K562 (cell line): ENCODE measurements at regions not wholly inside any gene's neighbourhood (a gene's known extent, or its start where the extent isn't known, plus 50 kb on each side); places are given as distances from the start of the nearest gene placed in this dataset.

Source experiments
- HNRNPL ChIP-seq: fragments of 200-400 bp; formaldehyde crosslinking; IDR thresholded peaks from 2 replicates; pipeline ENCODE4 v1.6.1; 2017; ENCODE audit warnings: low read depth, mild to moderate bottlenecking, low read length
- NCOA1 ChIP-seq: fragments of 450-650 bp; IDR thresholded peaks from 2 replicates; pipeline ENCODE4 v1.6.1; 2016; ENCODE audit warnings: low read depth
- TF ChIP-seq, protein P1 (sequence below): fragments of 450-650 bp; IDR thresholded peaks from 2 replicates; pipeline ENCODE4 v1.6.1; 2016; ENCODE audit warnings: mild to moderate bottlenecking, moderate library complexity
- TF ChIP-seq, protein P2 (sequence below): fragments of 200-600 bp; sonication (generic); IDR thresholded peaks from one replicate; pipeline ENCODE4 v1.6.1; 2012; ENCODE audit warnings: mild to moderate bottlenecking, low read depth, low read length, inconsistent platforms

DNA sequence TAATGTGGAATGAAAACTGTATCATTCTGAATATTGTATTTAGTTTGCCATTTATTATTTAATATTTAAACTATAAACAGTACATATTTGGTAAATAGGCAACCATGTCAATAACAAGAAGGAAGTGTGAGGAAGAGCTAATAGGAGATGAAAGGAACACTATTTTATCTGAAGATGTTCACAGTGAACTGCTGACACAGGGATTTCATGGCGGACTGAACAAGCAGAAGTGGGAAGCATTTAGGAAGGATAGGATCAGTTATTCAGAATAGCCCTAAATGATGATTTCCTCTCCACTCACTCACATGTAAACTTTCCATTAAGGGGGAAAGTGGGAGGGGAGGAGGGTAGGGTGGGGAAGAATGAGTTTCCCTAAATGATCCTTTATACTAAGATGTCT is 682.4 kb downstream of the TOX3 start (continued):
- TF ChIP-seq, protein P1, sequence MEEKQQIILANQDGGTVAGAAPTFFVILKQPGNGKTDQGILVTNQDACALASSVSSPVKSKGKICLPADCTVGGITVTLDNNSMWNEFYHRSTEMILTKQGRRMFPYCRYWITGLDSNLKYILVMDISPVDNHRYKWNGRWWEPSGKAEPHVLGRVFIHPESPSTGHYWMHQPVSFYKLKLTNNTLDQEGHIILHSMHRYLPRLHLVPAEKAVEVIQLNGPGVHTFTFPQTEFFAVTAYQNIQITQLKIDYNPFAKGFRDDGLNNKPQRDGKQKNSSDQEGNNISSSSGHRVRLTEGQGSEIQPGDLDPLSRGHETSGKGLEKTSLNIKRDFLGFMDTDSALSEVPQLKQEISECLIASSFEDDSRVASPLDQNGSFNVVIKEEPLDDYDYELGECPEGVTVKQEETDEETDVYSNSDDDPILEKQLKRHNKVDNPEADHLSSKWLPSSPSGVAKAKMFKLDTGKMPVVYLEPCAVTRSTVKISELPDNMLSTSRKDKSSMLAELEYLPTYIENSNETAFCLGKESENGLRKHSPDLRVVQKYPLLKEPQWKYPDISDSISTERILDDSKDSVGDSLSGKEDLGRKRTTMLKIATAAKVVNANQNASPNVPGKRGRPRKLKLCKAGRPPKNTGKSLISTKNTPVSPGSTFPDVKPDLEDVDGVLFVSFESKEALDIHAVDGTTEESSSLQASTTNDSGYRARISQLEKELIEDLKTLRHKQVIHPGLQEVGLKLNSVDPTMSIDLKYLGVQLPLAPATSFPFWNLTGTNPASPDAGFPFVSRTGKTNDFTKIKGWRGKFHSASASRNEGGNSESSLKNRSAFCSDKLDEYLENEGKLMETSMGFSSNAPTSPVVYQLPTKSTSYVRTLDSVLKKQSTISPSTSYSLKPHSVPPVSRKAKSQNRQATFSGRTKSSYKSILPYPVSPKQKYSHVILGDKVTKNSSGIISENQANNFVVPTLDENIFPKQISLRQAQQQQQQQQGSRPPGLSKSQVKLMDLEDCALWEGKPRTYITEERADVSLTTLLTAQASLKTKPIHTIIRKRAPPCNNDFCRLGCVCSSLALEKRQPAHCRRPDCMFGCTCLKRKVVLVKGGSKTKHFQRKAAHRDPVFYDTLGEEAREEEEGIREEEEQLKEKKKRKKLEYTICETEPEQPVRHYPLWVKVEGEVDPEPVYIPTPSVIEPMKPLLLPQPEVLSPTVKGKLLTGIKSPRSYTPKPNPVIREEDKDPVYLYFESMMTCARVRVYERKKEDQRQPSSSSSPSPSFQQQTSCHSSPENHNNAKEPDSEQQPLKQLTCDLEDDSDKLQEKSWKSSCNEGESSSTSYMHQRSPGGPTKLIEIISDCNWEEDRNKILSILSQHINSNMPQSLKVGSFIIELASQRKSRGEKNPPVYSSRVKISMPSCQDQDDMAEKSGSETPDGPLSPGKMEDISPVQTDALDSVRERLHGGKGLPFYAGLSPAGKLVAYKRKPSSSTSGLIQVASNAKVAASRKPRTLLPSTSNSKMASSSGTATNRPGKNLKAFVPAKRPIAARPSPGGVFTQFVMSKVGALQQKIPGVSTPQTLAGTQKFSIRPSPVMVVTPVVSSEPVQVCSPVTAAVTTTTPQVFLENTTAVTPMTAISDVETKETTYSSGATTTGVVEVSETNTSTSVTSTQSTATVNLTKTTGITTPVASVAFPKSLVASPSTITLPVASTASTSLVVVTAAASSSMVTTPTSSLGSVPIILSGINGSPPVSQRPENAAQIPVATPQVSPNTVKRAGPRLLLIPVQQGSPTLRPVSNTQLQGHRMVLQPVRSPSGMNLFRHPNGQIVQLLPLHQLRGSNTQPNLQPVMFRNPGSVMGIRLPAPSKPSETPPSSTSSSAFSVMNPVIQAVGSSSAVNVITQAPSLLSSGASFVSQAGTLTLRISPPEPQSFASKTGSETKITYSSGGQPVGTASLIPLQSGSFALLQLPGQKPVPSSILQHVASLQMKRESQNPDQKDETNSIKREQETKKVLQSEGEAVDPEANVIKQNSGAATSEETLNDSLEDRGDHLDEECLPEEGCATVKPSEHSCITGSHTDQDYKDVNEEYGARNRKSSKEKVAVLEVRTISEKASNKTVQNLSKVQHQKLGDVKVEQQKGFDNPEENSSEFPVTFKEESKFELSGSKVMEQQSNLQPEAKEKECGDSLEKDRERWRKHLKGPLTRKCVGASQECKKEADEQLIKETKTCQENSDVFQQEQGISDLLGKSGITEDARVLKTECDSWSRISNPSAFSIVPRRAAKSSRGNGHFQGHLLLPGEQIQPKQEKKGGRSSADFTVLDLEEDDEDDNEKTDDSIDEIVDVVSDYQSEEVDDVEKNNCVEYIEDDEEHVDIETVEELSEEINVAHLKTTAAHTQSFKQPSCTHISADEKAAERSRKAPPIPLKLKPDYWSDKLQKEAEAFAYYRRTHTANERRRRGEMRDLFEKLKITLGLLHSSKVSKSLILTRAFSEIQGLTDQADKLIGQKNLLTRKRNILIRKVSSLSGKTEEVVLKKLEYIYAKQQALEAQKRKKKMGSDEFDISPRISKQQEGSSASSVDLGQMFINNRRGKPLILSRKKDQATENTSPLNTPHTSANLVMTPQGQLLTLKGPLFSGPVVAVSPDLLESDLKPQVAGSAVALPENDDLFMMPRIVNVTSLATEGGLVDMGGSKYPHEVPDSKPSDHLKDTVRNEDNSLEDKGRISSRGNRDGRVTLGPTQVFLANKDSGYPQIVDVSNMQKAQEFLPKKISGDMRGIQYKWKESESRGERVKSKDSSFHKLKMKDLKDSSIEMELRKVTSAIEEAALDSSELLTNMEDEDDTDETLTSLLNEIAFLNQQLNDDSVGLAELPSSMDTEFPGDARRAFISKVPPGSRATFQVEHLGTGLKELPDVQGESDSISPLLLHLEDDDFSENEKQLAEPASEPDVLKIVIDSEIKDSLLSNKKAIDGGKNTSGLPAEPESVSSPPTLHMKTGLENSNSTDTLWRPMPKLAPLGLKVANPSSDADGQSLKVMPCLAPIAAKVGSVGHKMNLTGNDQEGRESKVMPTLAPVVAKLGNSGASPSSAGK: no peak
- TF ChIP-seq NCOA1 (no peak), HNRNPL (no peak)
- TF ChIP-seq, protein P2, sequence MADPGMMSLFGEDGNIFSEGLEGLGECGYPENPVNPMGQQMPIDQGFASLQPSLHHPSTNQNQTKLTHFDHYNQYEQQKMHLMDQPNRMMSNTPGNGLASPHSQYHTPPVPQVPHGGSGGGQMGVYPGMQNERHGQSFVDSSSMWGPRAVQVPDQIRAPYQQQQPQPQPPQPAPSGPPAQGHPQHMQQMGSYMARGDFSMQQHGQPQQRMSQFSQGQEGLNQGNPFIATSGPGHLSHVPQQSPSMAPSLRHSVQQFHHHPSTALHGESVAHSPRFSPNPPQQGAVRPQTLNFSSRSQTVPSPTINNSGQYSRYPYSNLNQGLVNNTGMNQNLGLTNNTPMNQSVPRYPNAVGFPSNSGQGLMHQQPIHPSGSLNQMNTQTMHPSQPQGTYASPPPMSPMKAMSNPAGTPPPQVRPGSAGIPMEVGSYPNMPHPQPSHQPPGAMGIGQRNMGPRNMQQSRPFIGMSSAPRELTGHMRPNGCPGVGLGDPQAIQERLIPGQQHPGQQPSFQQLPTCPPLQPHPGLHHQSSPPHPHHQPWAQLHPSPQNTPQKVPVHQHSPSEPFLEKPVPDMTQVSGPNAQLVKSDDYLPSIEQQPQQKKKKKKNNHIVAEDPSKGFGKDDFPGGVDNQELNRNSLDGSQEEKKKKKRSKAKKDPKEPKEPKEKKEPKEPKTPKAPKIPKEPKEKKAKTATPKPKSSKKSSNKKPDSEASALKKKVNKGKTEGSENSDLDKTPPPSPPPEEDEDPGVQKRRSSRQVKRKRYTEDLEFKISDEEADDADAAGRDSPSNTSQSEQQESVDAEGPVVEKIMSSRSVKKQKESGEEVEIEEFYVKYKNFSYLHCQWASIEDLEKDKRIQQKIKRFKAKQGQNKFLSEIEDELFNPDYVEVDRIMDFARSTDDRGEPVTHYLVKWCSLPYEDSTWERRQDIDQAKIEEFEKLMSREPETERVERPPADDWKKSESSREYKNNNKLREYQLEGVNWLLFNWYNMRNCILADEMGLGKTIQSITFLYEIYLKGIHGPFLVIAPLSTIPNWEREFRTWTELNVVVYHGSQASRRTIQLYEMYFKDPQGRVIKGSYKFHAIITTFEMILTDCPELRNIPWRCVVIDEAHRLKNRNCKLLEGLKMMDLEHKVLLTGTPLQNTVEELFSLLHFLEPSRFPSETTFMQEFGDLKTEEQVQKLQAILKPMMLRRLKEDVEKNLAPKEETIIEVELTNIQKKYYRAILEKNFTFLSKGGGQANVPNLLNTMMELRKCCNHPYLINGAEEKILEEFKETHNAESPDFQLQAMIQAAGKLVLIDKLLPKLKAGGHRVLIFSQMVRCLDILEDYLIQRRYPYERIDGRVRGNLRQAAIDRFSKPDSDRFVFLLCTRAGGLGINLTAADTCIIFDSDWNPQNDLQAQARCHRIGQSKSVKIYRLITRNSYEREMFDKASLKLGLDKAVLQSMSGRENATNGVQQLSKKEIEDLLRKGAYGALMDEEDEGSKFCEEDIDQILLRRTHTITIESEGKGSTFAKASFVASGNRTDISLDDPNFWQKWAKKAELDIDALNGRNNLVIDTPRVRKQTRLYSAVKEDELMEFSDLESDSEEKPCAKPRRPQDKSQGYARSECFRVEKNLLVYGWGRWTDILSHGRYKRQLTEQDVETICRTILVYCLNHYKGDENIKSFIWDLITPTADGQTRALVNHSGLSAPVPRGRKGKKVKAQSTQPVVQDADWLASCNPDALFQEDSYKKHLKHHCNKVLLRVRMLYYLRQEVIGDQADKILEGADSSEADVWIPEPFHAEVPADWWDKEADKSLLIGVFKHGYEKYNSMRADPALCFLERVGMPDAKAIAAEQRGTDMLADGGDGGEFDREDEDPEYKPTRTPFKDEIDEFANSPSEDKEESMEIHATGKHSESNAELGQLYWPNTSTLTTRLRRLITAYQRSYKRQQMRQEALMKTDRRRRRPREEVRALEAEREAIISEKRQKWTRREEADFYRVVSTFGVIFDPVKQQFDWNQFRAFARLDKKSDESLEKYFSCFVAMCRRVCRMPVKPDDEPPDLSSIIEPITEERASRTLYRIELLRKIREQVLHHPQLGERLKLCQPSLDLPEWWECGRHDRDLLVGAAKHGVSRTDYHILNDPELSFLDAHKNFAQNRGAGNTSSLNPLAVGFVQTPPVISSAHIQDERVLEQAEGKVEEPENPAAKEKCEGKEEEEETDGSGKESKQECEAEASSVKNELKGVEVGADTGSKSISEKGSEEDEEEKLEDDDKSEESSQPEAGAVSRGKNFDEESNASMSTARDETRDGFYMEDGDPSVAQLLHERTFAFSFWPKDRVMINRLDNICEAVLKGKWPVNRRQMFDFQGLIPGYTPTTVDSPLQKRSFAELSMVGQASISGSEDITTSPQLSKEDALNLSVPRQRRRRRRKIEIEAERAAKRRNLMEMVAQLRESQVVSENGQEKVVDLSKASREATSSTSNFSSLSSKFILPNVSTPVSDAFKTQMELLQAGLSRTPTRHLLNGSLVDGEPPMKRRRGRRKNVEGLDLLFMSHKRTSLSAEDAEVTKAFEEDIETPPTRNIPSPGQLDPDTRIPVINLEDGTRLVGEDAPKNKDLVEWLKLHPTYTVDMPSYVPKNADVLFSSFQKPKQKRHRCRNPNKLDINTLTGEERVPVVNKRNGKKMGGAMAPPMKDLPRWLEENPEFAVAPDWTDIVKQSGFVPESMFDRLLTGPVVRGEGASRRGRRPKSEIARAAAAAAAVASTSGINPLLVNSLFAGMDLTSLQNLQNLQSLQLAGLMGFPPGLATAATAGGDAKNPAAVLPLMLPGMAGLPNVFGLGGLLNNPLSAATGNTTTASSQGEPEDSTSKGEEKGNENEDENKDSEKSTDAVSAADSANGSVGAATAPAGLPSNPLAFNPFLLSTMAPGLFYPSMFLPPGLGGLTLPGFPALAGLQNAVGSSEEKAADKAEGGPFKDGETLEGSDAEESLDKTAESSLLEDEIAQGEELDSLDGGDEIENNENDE: no peak
